ENCODE measurements at regions not wholly inside any gene's neighbourhood (a gene's known extent, or its start where the extent isn't known, plus 50 kb on each side); places are given as distances from the start of the nearest gene placed in this dataset.
A peak's percentile ranks its signal among the peaks of the same experiment; 100 is the strongest.
"Not testable (repeated sequence)": the region's sequence is repeated elsewhere in the genome, so short reads cannot be mapped to it uniquely, and the experiment has no call there.

- H3K27ac ChIP-seq (ENCODE audit: extremely low read depth, low read depth, low read length); H3K9me3 ChIP-seq (ENCODE audit: control insufficient read depth, insufficient read depth, low read depth, low read length); POLR2A ChIA-PET; CTCF ChIA-PET; H3K4me3 ChIP-seq (ENCODE audit: low read depth, low read length); H3K4me1 ChIP-seq (ENCODE audit: control insufficient read depth, insufficient read depth, low read length); H3K36me3 ChIP-seq (ENCODE audit: control insufficient read depth in 2 of 2, insufficient read depth in 1 of 2, low read length in 2 of 2): not testable (repeated sequence)
- TF ChIP-seq SETDB1 (IDR thresholded peaks at IDR 0.05; ENCODE audit: insufficient read length, low read length) = peak; percentile 15
- TF ChIP-seq ZNF585B (tag by site-specific recombination; IDR thresholded peaks at IDR 0.05) = peak; percentile 87
Measured at GRCh38 chr3:66559924-66560323, 59.1 kb upstream of the LRIG1 start.

- Histone ChIP-seq H3K36me3 (ENCODE audit: control insufficient read depth in 2 of 2, insufficient read depth in 1 of 2, low read length in 2 of 2) (no peaks in the 10 kb centered on the region), H3K4me1 (ENCODE audit: control insufficient read depth, insufficient read depth, low read length) (no peaks in the 10 kb centered on the region), H3K4me3 (ENCODE audit: low read depth, low read length) (no peak overlapping the region), H3K27ac (ENCODE audit: extremely low read depth, low read depth, low read length) (no peak overlapping the region), H3K9me3 (ENCODE audit: control insufficient read depth, insufficient read depth, low read depth, low read length) (no peaks in the 10 kb centered on the region)
- TF ChIP-seq ZNF26 (tag by site-specific recombination; IDR thresholded peaks at IDR 0.05) (no peak), PRDM6 (tag by site-specific recombination; IDR thresholded peaks at IDR 0.05) (no peak), ZNF791 (tag by site-specific recombination; IDR thresholded peaks at IDR 0.05) (no peak), ZNF549 (tag by site-specific recombination; IDR thresholded peaks at IDR 0.05) (no peak), OVOL3 (tag by site-specific recombination; IDR thresholded peaks at IDR 0.05) (no peak), ZSCAN18 (tag by site-specific recombination; IDR thresholded peaks at IDR 0.05) (no peak), ZNF121 (tag by site-specific recombination; IDR thresholded peaks at IDR 0.05) (no peak), ZBTB17 (tag by site-specific recombination; IDR thresholded peaks at IDR 0.05) (no peak), ZNF214 (tag by site-specific recombination; IDR thresholded peaks at IDR 0.05; ENCODE audit: borderline replicate concordance) (no peak), SP7 (tag by site-specific recombination; IDR thresholded peaks at IDR 0.05) (no peak), KLF17 (tag by site-specific recombination; IDR thresholded peaks at IDR 0.05) (no peak), PATZ1 (tag by site-specific recombination; IDR thresholded peaks at IDR 0.05) (no peak), ZNF747 (tag by site-specific recombination; IDR thresholded peaks at IDR 0.05) (no peak), MEIS1 (CRISPR knock-in tag; IDR thresholded peaks at IDR 0.05; ENCODE audit: borderline replicate concordance) (no peak), ZNF335 (tag by site-specific recombination; conservative IDR thresholded peaks at IDR 0.05) (no peak), ZBTB21 (tag by site-specific recombination; IDR thresholded peaks at IDR 0.05) (no peak), ZBTB20 (tag by site-specific recombination; IDR thresholded peaks at IDR 0.05) (no peak)
- ChIA-PET POLR2A (no interaction called here), CTCF (no interaction called here)
Measured at GRCh38 chr3:66561367-66561766, 60.5 kb upstream of the LRIG1 start.

Data from HEK293 (cell line).